ENCODE measurements at regions not wholly inside any gene's neighbourhood (a gene's known extent, or its start where the extent isn't known, plus 50 kb on each side); places are given as distances from the start of the nearest gene placed in this dataset.

DNA sequence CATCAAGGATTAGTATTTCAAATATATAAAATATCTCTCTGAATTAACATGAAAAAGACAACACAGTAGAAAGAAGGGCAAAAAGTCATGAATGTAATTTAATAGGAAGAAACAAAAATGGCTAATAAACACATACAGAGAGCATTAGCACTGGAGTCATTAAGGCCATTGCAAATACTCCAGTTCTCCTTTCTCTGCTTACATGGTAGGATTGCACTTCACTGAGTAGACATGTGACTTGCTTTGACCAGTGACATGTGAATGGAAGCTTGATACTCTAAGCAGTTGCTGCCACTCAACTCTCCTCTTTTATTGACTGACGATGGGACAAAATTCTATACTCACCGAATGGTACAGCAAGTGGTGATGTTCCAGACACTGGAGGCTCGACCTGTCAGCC, 153.9 kb upstream of the LGALSL start:
- TF ChIP-seq, protein P1, sequence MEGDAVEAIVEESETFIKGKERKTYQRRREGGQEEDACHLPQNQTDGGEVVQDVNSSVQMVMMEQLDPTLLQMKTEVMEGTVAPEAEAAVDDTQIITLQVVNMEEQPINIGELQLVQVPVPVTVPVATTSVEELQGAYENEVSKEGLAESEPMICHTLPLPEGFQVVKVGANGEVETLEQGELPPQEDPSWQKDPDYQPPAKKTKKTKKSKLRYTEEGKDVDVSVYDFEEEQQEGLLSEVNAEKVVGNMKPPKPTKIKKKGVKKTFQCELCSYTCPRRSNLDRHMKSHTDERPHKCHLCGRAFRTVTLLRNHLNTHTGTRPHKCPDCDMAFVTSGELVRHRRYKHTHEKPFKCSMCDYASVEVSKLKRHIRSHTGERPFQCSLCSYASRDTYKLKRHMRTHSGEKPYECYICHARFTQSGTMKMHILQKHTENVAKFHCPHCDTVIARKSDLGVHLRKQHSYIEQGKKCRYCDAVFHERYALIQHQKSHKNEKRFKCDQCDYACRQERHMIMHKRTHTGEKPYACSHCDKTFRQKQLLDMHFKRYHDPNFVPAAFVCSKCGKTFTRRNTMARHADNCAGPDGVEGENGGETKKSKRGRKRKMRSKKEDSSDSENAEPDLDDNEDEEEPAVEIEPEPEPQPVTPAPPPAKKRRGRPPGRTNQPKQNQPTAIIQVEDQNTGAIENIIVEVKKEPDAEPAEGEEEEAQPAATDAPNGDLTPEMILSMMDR (IDR thresholded peaks at IDR 0.05; ENCODE audit: insufficient read depth, low read length): no peak
- TF ChIP-seq POLR2AphosphoS5 (IDR thresholded peaks at IDR 0.05; ENCODE audit: low read depth): no peak
- TF ChIP-seq, protein P2, sequence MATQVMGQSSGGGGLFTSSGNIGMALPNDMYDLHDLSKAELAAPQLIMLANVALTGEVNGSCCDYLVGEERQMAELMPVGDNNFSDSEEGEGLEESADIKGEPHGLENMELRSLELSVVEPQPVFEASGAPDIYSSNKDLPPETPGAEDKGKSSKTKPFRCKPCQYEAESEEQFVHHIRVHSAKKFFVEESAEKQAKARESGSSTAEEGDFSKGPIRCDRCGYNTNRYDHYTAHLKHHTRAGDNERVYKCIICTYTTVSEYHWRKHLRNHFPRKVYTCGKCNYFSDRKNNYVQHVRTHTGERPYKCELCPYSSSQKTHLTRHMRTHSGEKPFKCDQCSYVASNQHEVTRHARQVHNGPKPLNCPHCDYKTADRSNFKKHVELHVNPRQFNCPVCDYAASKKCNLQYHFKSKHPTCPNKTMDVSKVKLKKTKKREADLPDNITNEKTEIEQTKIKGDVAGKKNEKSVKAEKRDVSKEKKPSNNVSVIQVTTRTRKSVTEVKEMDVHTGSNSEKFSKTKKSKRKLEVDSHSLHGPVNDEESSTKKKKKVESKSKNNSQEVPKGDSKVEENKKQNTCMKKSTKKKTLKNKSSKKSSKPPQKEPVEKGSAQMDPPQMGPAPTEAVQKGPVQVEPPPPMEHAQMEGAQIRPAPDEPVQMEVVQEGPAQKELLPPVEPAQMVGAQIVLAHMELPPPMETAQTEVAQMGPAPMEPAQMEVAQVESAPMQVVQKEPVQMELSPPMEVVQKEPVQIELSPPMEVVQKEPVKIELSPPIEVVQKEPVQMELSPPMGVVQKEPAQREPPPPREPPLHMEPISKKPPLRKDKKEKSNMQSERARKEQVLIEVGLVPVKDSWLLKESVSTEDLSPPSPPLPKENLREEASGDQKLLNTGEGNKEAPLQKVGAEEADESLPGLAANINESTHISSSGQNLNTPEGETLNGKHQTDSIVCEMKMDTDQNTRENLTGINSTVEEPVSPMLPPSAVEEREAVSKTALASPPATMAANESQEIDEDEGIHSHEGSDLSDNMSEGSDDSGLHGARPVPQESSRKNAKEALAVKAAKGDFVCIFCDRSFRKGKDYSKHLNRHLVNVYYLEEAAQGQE (IDR thresholded peaks at IDR 0.05; ENCODE audit: insufficient replicate concordance, low read depth): no peak
